ENCODE measurements at regions not wholly inside any gene's neighbourhood (a gene's known extent, or its start where the extent isn't known, plus 50 kb on each side); places are given as distances from the start of the nearest gene placed in this dataset.

DNA sequence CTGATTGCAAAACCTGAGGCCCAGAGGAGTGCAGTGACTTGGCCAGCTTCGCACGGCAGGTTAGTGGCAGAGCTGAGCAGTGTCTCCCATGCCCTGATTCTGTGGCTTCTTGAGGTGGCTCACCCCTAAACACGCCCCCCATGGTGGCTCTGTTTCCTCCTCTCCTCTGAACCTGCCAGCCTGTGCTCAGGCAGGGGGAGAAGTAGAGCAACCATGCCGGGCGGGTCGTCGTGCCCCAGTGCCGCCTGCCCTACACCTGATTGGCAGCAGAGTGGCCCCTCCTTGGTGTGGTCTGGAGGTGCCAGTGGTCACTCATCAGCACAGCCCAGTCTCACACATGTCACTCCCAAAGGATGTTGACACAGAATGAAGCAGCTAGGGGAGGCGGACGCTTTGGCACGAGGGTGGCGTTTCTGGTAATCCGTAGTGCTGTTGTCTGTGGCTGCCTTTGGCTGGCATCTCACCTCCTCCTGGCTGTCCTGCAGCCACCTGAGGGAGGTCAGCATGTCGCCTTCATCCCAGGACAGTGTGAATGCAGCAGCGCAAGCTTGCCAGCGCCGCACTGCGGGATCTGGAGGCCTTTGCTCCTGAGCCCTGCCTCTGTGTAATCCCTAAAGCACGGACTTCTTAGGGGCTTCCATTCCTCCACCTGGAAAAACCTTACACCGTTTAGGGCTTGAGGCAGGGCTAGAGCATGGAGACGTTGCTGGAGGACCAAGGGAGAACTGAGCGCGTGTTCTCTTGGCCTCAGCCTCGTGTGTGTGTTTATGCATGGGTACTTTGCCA is 294.7 kb downstream of the SEC14L1 start:
- no peak for TF ChIP-seq CTCF (IDR thresholded peaks at IDR 0.05)
- no peak for TF ChIP-seq POLR2A (IDR thresholded peaks at IDR 0.05)
- no peak for TF ChIP-seq EP300 (IDR thresholded peaks at IDR 0.05)
